GM18868 (cell line): ENCODE measurements at regions not wholly inside any gene's neighbourhood (a gene's known extent, or its start where the extent isn't known, plus 50 kb on each side); places are given as distances from the start of the nearest gene placed in this dataset.
A peak's percentile ranks its signal among the peaks of the same experiment; 100 is the strongest.
"Not testable (repeated sequence)": the region's sequence is repeated elsewhere in the genome, so short reads cannot be mapped to it uniquely, and the experiment has no call there.

Experiments
- ATAC-seq: cut with Tn5 transposase; IDR thresholded peaks from one replicate; pipeline ENCODE4 v1.9.1; 2021; ENCODE audit warnings: mild to moderate bottlenecking, moderate library complexity; ENCODE audit not compliant: unreplicated experiment

- no peak for ATAC-seq
These were observed 134.8 kb upstream of the TNFSF4 start for GRCh38 chr1:173341971-173342370.

DNA sequence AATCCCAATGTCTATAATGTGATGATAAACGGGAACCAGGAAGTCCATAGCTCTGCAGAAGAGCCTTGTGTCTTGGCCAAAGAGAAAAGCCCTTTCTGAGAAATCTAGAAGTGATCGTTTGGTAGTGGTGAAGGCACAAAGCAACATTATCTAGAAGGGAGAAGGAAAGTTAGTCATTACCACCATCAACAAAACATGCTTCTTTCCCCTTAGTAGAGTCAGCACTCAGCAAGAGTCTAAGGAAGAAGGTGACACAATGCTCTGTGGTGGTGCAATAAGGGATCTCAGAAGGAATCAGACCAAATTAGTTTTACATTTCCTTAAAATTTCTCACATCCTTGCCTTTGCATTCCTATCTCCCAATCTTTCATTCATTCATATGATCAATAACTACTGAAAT lies 134.4 kb upstream of the PRDX6 start:
- no peak for ATAC-seq

- ATAC-seq: no peak
These were observed 132.9 kb upstream of the PRDX6 start for GRCh38 chr1:173344034-173344743.

DNA sequence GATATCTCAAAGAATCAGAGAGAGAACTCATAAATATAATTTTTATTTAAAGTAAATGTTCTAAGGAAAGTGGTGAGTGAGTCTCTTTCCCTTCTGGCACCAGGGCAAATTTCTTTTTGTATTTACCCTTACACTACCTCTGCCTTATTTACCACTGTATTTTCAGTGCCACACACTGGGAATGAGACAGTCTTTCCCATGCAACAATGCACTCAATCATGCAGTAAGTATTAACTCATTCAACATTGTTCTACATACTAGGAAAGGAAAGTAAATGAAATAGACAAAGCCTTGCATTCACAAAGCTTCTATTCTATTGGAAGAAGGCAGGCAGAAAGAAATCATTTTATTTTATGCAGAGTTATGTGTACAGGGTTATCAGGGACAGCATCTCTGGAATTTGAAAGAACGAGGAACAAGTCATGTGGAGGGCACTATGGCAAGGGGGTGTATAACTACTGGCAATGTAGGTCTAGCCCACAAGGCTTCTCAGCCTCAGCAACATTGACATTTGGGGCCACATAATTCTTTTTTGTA lies 129.8 kb upstream of the PRDX6 start:
- ATAC-seq: no peak

DNA sequence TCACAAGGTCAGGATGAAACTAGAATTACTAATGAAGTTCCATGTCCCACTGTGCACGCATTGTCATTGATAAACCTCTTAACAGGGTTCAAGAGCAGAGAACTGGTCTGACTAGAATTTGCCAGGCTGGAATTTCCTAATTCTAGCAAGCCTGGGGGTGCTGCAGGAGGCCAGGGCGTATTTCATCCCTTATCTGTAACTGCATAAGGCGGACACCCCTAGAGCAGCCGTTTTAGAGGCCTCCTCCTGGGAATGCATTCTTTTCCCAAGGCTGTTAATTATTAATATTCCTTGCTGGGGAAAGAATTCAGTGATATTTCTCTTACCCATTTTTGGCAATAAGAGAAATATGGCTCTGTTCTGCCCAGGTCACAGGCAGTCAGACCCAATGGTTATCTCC lies 124.5 kb upstream of the PRDX6 start:
- ATAC-seq: not testable (repeated sequence)

DNA sequence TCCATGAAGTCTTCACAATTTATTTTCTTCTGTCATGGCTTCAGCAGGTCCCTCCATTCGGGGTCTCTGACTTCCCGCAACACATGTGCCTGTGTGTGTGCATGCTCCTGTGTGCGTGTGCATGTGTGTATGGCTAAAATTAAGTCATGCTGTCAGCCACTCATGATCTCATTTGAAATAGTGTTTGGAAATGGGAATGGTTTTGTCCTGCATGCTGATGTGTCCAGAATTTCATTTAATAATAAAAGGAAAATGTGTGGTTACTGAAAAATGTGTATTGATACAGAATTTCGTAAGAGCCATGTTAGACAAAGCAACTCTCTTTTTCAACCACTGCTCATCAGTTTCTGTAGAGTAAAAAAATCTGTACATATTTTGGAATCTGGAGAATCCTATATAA lies 123.8 kb upstream of the PRDX6 start:
- no peak for ATAC-seq

DNA sequence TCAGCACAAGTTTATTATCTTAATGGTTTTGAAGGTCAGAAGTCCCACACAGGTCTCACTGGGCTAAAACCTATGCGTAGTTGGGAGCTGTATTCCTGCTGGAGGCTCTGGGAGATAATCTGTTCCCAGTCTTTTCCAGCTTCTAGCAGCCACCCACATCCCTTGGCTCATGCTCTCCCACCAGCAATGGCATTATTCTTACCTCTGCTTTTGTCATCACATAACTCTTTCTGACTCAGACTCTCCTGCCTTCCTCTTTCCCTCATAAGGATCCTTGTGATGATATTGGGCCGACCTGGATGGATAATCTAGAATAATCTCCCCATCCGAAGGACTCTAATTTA lies 122.2 kb upstream of the PRDX6 start:
- ATAC-seq: no peak

DNA sequence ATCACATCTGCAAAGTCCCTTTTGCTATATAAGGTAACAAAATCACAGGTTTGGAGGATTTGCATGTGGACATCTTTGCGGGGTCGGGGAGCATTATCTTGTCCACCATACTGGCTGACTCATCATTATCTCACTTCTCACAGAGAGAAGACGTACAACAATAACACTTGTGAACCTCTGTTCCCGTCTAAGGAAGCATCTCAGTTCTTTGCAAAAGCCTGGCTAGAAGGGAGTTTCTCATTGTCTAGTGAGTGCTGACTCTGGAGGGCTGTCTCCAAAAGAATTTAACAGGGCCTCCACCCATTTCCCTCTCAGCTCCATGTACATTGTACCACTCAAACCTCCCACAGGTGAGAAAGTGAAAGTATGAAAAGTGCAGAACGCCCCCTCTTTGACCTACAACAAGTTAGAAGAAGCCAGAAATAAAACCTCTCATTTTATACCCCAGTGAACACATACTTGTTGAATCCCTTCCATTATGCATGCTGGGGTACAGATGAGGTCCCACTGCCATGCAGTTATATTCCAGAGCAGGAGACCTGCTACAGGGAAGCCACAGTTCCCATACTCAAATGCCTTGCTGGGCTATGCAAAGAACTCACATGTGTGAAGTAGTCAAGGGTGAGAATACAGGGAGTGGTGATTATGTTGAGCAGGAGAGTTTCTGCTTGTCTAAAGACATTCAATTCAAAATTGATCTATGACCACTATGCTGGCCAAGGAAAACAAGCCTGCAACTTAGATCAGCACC lies 121.7 kb upstream of the PRDX6 start:
- peak; percentile 63 for ATAC-seq

DNA sequence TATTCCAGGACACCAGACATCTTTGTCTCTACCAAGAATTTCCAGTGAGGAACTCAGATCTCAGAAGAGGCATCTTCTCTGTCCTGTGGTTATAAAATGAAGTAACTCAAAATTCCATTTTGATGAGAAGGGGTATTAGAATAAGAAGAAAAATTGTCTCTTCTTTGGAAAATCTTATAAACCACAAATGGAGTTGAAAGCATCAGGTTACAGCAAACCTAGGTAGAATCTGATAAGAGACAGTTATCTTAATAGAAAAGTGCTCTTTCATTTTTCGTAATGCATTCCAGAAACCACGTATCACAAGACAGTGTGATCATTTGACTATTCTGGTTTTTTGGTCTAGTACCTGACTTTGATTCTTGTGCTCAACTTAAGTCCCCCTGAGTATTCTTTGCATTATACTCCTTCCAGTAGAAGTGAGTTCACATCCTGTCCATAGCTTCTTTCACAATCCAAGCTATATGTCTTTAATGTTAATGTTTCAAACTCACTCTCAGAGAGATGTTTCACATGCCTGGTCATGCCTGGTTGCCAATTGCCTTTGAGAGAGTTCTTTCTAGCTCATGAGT lies 120.9 kb upstream of the PRDX6 start:
- no peak for ATAC-seq

GRCh38 chr1:173360487-173361063 lies 116.6 kb upstream of the PRDX6 start:
- no peak for ATAC-seq

DNA sequence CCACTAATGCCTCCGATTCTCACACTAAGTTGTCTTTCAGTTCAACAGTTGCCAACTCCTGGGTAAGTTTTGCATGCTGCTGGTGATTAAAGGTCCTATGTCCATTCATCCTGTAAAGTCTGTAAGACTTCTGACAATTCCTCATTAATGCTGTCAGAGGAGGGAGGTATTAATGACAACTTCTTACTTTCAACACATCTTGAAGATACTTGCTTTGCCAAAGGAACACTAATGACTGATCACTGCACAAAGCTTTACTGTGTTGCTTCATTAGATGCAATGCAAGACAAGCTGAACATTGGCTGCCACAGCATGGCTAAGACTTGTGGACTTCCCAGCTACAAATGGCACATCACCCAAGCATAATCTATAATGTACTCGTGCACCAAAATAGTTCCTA lies 114.6 kb upstream of the PRDX6 start:
- no peak for ATAC-seq

- no peak for ATAC-seq
These were observed 112.3 kb upstream of the PRDX6 start for GRCh38 chr1:173364827-173365226.

GRCh38 chr1:173365341-173365740 lies 111.8 kb upstream of the PRDX6 start:
- no peak for ATAC-seq

DNA sequence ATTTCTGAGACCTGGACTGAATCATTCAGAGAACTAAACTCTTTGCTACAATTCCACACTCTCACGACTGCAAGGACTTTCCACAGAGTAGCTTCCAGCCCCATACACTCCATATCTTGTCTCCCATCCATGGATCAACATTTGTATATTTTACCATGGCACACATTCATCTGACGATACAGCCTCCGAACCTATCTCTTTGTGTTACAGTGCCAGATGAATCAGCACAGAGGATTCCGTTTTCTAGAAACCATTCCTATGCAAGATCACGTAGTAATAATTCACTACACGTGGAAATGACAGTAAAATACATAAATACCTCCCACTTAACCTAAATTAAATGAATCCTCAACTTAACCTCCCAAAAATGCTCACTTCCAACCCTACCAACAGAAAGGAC lies 110.0 kb upstream of the PRDX6 start:
- no peak for ATAC-seq

DNA sequence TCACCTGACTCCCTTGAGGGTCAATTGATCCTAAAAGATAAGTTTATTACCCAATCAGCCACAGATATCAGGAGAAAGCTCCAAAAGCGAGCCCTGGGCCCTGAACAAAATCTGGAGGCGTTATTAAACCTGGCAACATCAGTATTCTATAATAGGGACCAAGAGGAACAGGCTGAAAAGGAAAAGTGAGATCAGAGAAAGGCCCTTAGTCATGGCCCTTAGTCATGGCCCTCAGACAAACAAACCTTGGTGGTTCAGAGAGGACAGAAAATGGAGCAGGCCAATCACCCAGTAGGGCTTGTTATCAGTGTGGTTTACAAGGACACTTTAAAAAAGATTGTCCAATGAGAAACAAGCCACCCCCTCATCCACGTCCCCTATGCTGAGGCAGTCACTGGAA lies 106.5 kb upstream of the PRDX6 start:
- ATAC-seq: not testable (repeated sequence)

DNA sequence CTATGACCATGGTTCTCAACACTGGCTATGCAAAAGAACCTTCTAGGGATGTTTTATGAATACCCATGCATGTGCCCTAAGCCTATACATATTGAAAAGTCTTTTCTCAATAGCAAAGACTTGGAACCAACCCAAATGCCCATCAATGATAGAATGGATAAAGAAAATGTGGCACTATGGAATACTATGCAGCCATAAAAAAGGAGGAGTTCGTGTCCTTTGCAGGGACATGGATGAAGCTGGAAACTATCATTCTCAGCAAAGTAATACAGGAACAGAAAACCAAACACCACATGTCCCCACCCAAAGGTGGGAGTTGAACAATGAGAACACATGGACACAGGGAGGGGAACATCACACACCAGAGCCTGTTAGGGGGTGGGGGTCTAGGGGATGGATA lies 101.1 kb upstream of the PRDX6 start:
- ATAC-seq: not testable (repeated sequence)

- no peak for ATAC-seq
These were observed 99.9 kb upstream of the PRDX6 start for GRCh38 chr1:173377266-173377665.

- ATAC-seq: no peak
These were observed 93.8 kb upstream of the PRDX6 start for GRCh38 chr1:173383351-173383750.

DNA sequence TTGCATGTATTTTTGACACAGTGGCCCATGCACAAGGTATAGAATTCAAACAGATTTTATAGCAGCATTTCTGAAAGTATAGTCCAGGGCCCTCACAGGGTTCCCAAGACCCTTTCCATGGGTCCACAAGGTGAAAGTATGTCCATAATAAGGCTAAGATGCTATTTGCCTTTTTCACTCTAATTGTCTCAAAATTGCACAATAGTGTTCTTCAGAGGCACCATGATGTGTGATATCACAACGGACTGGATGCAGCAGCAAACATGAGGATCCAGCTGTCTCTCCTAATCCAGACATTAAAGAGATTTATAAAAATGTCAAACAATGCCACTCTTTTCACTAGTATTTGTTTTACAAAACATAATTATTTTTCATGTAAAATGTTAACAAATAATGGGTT lies 88.8 kb upstream of the PRDX6 start:
- ATAC-seq: no peak

- no peak for ATAC-seq
These were observed 84.1 kb upstream of the PRDX6 start for GRCh38 chr1:173392895-173393658.

DNA sequence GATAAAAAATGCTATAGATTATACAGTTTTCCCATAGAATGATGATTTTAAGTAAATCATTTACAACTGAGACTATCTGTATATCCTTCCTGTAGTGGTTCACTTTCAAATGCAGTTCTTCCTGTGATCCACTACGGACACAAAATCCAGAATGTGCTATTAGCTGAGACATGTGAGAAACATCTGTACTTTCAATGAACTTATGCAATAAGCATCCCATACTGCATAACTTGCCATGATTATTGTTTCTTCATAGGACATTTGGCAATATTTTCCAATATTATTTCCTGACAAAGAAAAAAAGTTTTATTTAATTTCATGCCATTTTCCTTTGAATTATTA lies 83.5 kb upstream of the PRDX6 start:
- ATAC-seq: no peak
